AG09309 (cell line): ENCODE measurements at regions not wholly inside any gene's neighbourhood (a gene's known extent, or its start where the extent isn't known, plus 50 kb on each side); places are given as distances from the start of the nearest gene placed in this dataset.
"Not testable (repeated sequence)": the region's sequence is repeated elsewhere in the genome, so short reads cannot be mapped to it uniquely, and the experiment has no call there.

Experiments
- DNase-seq: peaks from one replicate; pipeline ENCODE4 v3.0.0-alpha.2; 2010; ENCODE audit warnings: low read depth
- H3K4me3 ChIP-seq: 2 replicates; pipeline ENCODE4 v1.5.1; 2011; ENCODE audit warnings: mild to moderate bottlenecking, low read depth, low read length, moderate library complexity; ENCODE audit not compliant: control insufficient read depth
- CTCF ChIP-seq: IDR thresholded peaks from 2 replicates; pipeline ENCODE4 v1.5.1; 2011; ENCODE audit warnings: mild to moderate bottlenecking, low read depth, low read length, inconsistent platforms; ENCODE audit not compliant: insufficient read depth, control insufficient read depth; ENCODE audit errors: missing control alignments

GRCh38 chr9:62526306-62526705 lies 1336.5 kb downstream of the SPATA31A7 start:
- not testable (repeated sequence) for H3K4me3 ChIP-seq, DNase-seq

- H3K4me3 ChIP-seq, DNase-seq: not testable (repeated sequence)
Measured at GRCh38 chr9:62532162-62532776, 1342.4 kb downstream of the SPATA31A7 start.

GRCh38 chr9:62532777-62533173 lies 1342.9 kb downstream of the SPATA31A7 start:
- H3K4me3 ChIP-seq: peak overlapping the region; percentile 20
- DNase-seq: not testable (repeated sequence)

GRCh38 chr9:62550539-62550938 lies 1360.7 kb downstream of the SPATA31A7 start:
- H3K4me3 ChIP-seq, DNase-seq: not testable (repeated sequence)
- TF ChIP-seq CTCF: peak; percentile 8

- DNase-seq, H3K4me3 ChIP-seq: not testable (repeated sequence)
Measured at GRCh38 chr9:62560603-62561002, 1370.8 kb downstream of the SPATA31A7 start.

GRCh38 chr9:62565132-62565531 lies 1375.3 kb downstream of the SPATA31A7 start:
- H3K4me3 ChIP-seq, DNase-seq: not testable (repeated sequence)

GRCh38 chr9:62566430-62566829 lies 1376.6 kb downstream of the SPATA31A7 start:
- not testable (repeated sequence) for DNase-seq, H3K4me3 ChIP-seq

GRCh38 chr9:62597128-62597527 lies 1407.3 kb downstream of the SPATA31A7 start:
- H3K4me3 ChIP-seq: not testable (repeated sequence)

More at GRCh38 chr9:62597128-62597527, 1407.3 kb downstream of the SPATA31A7 start:
- DNase-seq: not testable (repeated sequence)
